ENCODE measurements at regions not wholly inside any gene's neighbourhood (a gene's known extent, or its start where the extent isn't known, plus 50 kb on each side); places are given as distances from the start of the nearest gene placed in this dataset.

- no peak for TF ChIP-seq EZH2 (optimal IDR thresholded peaks at IDR 0.05; ENCODE audit: low read depth, low read length)
- no peak for TF ChIP-seq CTCF (IDR thresholded peaks at IDR 0.05; ENCODE audit: low read length)
- no peak overlapping the region for H3K9ac ChIP-seq (ENCODE audit: low read length)
- no peaks in the 10 kb centered on the region for H3K36me3 ChIP-seq (replicated peaks; ENCODE audit: insufficient read depth, low read length)
- H2AFZ ChIP-seq (ENCODE audit: low read length) = no peak overlapping the region
- no peak for DNase-seq
- H3K27me3 ChIP-seq (replicated peaks; ENCODE audit: insufficient read depth, low read length) = no peaks in the 10 kb centered on the region
- H3K9me3 ChIP-seq (replicated peaks; ENCODE audit: insufficient read depth, low read length) = no peaks in the 10 kb centered on the region
- H3K4me1 ChIP-seq (ENCODE audit: low read length) = no peaks in the 10 kb centered on the region
- no peak overlapping the region for H3K27ac ChIP-seq (ENCODE audit: low read length)
- H3F3A ChIP-seq (ENCODE audit: insufficient read depth, low read length) = no peaks in the 10 kb centered on the region
- H4K20me1 ChIP-seq (ENCODE audit: insufficient read depth, low read length) = no peaks in the 10 kb centered on the region
- no peak overlapping the region for H3K4me3 ChIP-seq (ENCODE audit: low read length)
- H3K4me2 ChIP-seq (ENCODE audit: low read depth, low read length) = no peak overlapping the region
- no peaks in the 10 kb centered on the region for H3K9me2 ChIP-seq (replicated peaks; ENCODE audit: insufficient read depth, low read length)
- H3K79me2 ChIP-seq (ENCODE audit: low read length) = no peaks in the 10 kb centered on the region
These were observed 172.7 kb downstream of the DIRAS2 start for GRCh38 chr9:90469865-90470387.

- Histone ChIP-seq H3K9ac (ENCODE audit: low read length) (no peak overlapping the region), H3K79me2 (ENCODE audit: low read length) (no peaks in the 10 kb centered on the region), H3K9me3 (replicated peaks; ENCODE audit: insufficient read depth, low read length) (no peaks in the 10 kb centered on the region), H3K36me3 (replicated peaks; ENCODE audit: insufficient read depth, low read length) (no peaks in the 10 kb centered on the region), H3K27ac (ENCODE audit: low read length) (no peak overlapping the region), H3K9me2 (replicated peaks; ENCODE audit: insufficient read depth, low read length) (no peaks in the 10 kb centered on the region), H2AFZ (ENCODE audit: low read length) (no peak overlapping the region), H3K4me2 (ENCODE audit: low read depth, low read length) (no peak overlapping the region), H3F3A (ENCODE audit: insufficient read depth, low read length) (no peaks in the 10 kb centered on the region), H3K27me3 (replicated peaks; ENCODE audit: insufficient read depth, low read length) (no peaks in the 10 kb centered on the region), H3K4me1 (ENCODE audit: low read length) (no peaks in the 10 kb centered on the region), H3K4me3 (ENCODE audit: low read length) (no peak overlapping the region), H4K20me1 (ENCODE audit: insufficient read depth, low read length) (no peaks in the 10 kb centered on the region)
- no peak for TF ChIP-seq EZH2phosphoT487 (IDR thresholded peaks at IDR 0.05; ENCODE audit: low read length)
- TF ChIP-seq EZH2 (optimal IDR thresholded peaks at IDR 0.05; ENCODE audit: low read depth, low read length) = no peak
- no peak for TF ChIP-seq CTCF (IDR thresholded peaks at IDR 0.05; ENCODE audit: low read length)
- DNase-seq = no peak
These were observed 166.6 kb downstream of the DIRAS2 start for GRCh38 chr9:90476058-90476457.

- H3K9ac ChIP-seq (ENCODE audit: low read length) = no peak overlapping the region
- H3K79me2 ChIP-seq (ENCODE audit: low read length) = no peaks in the 10 kb centered on the region
- no peaks in the 10 kb centered on the region for H3F3A ChIP-seq (ENCODE audit: insufficient read depth, low read length)
- H3K27me3 ChIP-seq (replicated peaks; ENCODE audit: insufficient read depth, low read length) = no peaks in the 10 kb centered on the region
- H2AFZ ChIP-seq (ENCODE audit: low read length) = no peak overlapping the region
- no peak overlapping the region for H3K27ac ChIP-seq (ENCODE audit: low read length)
- no peak for TF ChIP-seq EZH2 (optimal IDR thresholded peaks at IDR 0.05; ENCODE audit: low read depth, low read length)
- TF ChIP-seq EZH2phosphoT487 (IDR thresholded peaks at IDR 0.05; ENCODE audit: low read length) = no peak
- TF ChIP-seq CTCF (IDR thresholded peaks at IDR 0.05; ENCODE audit: low read length) = no peak
- no peak overlapping the region for H3K4me2 ChIP-seq (ENCODE audit: low read depth, low read length)
- no peaks in the 10 kb centered on the region for H4K20me1 ChIP-seq (ENCODE audit: insufficient read depth, low read length)
- no peaks in the 10 kb centered on the region for H3K9me2 ChIP-seq (replicated peaks; ENCODE audit: insufficient read depth, low read length)
- H3K9me3 ChIP-seq (replicated peaks; ENCODE audit: insufficient read depth, low read length) = no peaks in the 10 kb centered on the region
- no peak for DNase-seq
- H3K4me3 ChIP-seq (ENCODE audit: low read length) = no peak overlapping the region
- no peaks in the 10 kb centered on the region for H3K4me1 ChIP-seq (ENCODE audit: low read length)
- H3K36me3 ChIP-seq (replicated peaks; ENCODE audit: insufficient read depth, low read length) = no peaks in the 10 kb centered on the region
These were observed 165.1 kb downstream of the DIRAS2 start for GRCh38 chr9:90477535-90477934.
